ENCODE measurements at regions not wholly inside any gene's neighbourhood (a gene's known extent, or its start where the extent isn't known, plus 50 kb on each side); places are given as distances from the start of the nearest gene placed in this dataset.

DNA sequence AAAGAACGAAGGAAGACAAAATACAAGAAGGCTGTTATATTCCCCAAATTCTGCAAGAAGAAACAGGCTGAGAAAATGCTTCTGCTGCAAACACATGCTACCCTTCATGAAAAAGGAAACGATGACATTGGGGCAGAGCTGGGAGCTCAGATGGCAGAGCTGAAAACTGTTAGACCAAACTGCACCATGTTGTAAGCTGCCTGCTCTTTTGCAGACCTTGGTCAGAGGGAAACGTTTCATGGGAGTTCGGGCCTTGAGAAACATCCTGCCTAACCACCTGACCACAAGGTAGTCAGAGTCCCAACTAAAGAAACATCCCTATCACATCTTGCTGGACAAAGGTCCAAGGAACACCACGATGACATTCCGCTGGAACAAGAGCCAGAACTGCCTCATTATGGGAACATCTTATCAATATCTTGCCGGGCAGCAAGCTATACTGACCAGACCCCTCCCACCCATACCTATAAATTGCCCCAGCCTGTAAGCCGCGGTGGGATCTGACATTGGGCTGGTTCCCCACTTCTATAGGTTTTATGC is 110.7 kb upstream of the CTSC start:
- TF ChIP-seq, protein P1, sequence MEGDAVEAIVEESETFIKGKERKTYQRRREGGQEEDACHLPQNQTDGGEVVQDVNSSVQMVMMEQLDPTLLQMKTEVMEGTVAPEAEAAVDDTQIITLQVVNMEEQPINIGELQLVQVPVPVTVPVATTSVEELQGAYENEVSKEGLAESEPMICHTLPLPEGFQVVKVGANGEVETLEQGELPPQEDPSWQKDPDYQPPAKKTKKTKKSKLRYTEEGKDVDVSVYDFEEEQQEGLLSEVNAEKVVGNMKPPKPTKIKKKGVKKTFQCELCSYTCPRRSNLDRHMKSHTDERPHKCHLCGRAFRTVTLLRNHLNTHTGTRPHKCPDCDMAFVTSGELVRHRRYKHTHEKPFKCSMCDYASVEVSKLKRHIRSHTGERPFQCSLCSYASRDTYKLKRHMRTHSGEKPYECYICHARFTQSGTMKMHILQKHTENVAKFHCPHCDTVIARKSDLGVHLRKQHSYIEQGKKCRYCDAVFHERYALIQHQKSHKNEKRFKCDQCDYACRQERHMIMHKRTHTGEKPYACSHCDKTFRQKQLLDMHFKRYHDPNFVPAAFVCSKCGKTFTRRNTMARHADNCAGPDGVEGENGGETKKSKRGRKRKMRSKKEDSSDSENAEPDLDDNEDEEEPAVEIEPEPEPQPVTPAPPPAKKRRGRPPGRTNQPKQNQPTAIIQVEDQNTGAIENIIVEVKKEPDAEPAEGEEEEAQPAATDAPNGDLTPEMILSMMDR (IDR thresholded peaks at IDR 0.05), result no peak
- TF ChIP-seq EP300 (IDR thresholded peaks at IDR 0.05) (no peak), POLR2A (IDR thresholded peaks at IDR 0.05; ENCODE audit: low read depth) (no peak), POLR2AphosphoS5 (IDR thresholded peaks at IDR 0.05) (no peak)
- no peak for DNase-seq (ENCODE audit: extremely low spot score)
- intact Hi-C loops (cut with DNase I), result no loop called here
- Histone ChIP-seq H3K4me1 (no peaks in the 10 kb centered on the region), H3K9me3 (no peaks in the 10 kb centered on the region), H3K27me3 (no peaks in the 10 kb centered on the region), H3K4me3 (no peak overlapping the region), H3K36me3 (no peaks in the 10 kb centered on the region), H3K27ac (replicated peaks in 1 of 4) (no peak overlapping the region)
- WGBS, result 87% methylated on average over 9 of the region's 9 CpGs

DNA sequence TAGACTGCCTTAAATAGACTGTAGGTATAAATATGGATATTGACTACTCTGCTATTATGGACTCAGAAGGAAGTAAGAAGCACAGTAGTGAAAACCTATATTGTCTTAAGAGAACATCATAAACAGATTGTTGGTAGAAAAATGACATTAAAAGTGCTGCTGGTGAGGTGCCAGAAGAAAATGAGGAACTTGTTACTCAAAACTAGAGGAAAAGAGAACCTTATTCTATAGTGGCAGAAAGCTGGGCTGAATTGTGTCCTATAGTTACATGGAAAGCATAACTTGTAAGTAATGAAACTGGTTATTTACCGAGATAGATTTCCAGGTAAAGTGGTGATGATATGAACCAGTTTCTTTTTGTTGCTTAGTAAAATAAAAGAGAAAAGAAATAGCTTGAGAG is 109.7 kb upstream of the CTSC start:
- Histone ChIP-seq H3K4me1 (no peaks in the 10 kb centered on the region), H3K9me3 (no peaks in the 10 kb centered on the region), H3K27me3 (no peaks in the 10 kb centered on the region), H3K27ac (replicated peaks in 1 of 4) (no peak overlapping the region), H3K4me3 (no peak overlapping the region), H3K36me3 (no peaks in the 10 kb centered on the region)
- intact Hi-C loops (cut with DNase I), result no loop called here
- TF ChIP-seq EP300 (IDR thresholded peaks at IDR 0.05) (no peak), POLR2AphosphoS5 (IDR thresholded peaks at IDR 0.05) (no peak), POLR2A (IDR thresholded peaks at IDR 0.05; ENCODE audit: low read depth) (no peak)
- TF ChIP-seq, protein P1 (IDR thresholded peaks at IDR 0.05), result no peak
- DNase-seq (ENCODE audit: extremely low spot score), result no peak
- WGBS, result 71% methylated on average over 1 of the region's 1 CpG

DNA sequence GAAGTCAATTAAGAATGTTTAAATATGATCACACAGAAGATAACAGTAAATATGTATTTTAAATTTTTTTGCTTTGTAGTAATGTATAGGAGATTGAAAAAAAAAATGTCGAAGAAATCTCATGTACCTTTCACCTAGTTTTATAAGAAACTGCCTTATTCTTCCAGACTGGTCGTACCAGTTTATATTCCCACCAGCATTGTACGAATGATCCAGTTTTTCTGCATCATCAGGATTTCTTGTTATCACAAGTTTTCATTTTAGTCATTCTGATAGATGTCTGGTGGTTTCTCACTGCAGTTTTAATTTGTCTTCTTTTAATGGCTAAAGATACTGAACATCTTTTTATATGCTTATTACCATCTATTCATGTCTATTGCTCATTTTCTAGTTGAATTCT is 101.8 kb upstream of the CTSC start:
- TF ChIP-seq, protein P1 (IDR thresholded peaks at IDR 0.05), result no peak
- no peak overlapping the region for H3K27ac ChIP-seq (replicated peaks in 1 of 4)
- no peaks in the 10 kb centered on the region for H3K9me3 ChIP-seq
- intact Hi-C loops (cut with DNase I), result no loop called here
- no peaks in the 10 kb centered on the region for H3K27me3 ChIP-seq
- H3K36me3 ChIP-seq, result no peaks in the 10 kb centered on the region
- no peak overlapping the region for H3K4me3 ChIP-seq
- no peak for DNase-seq (ENCODE audit: extremely low spot score)
- 93% methylated on average over 3 of the region's 3 CpGs for WGBS
- H3K4me1 ChIP-seq, result no peaks in the 10 kb centered on the region

DNA sequence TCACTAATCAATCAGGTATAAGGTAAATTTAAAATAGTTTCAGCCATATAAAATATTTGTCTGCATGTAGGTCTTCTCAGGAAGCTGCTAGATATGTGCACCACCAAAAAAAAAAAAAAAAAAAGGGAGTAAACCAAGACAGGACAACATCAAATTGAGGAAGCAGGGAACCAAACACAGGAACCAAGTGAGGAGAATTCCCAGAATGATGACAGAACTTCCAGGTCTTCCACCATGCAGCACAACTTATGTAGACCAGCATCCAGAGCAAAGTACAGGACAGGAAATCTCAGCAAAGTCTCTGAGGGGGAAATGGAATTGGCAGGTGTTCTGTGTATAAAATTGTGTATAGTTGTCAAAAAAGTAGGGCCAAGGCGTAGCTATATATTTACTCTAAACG is 101.2 kb upstream of the CTSC start:
- no peak overlapping the region for H3K4me3 ChIP-seq
- H3K27ac ChIP-seq (replicated peaks in 1 of 4), result no peak overlapping the region
- 34% methylated on average over 2 of the region's 2 CpGs for WGBS
- intact Hi-C loops (cut with DNase I), result no loop called here
- no peaks in the 10 kb centered on the region for H3K36me3 ChIP-seq
- no peaks in the 10 kb centered on the region for H3K27me3 ChIP-seq
- TF ChIP-seq, protein P1 (IDR thresholded peaks at IDR 0.05), result no peak
- TF ChIP-seq POLR2AphosphoS5 (IDR thresholded peaks at IDR 0.05), result no peak
- no peak for TF ChIP-seq EP300 (IDR thresholded peaks at IDR 0.05)
- no peak for TF ChIP-seq POLR2A (IDR thresholded peaks at IDR 0.05; ENCODE audit: low read depth)
- no peak for DNase-seq (ENCODE audit: extremely low spot score)
- no peaks in the 10 kb centered on the region for H3K4me1 ChIP-seq
- no peaks in the 10 kb centered on the region for H3K9me3 ChIP-seq

DNA sequence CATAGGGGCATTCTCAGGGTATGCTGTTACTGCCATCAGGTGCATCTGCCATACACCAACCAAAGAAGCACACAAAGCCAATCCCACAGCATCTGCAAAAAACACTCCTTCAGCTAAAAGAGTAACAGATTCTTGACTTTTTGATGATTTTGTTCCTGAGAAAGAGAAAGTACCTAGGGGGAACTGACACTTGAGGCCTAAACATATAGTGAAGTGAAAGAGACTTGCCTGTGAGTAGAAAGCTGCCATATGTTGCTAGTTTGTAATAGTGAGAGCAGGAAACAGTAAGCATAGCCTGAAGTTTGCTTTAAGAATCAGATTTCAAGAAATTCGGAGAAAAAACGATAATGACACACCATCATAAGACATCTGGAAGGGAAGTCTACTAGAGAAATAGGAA is 97.9 kb upstream of the CTSC start:
- no peaks in the 10 kb centered on the region for H3K9me3 ChIP-seq
- H3K27ac ChIP-seq (replicated peaks in 1 of 4), result no peak overlapping the region
- TF ChIP-seq, protein P1 (IDR thresholded peaks at IDR 0.05), result no peak
- no peak for TF ChIP-seq POLR2A (IDR thresholded peaks at IDR 0.05; ENCODE audit: low read depth)
- no peak overlapping the region for H3K4me3 ChIP-seq
- intact Hi-C loops (cut with DNase I), result no loop called here
- no peak for DNase-seq (ENCODE audit: extremely low spot score)
- no peaks in the 10 kb centered on the region for H3K27me3 ChIP-seq
- no peaks in the 10 kb centered on the region for H3K36me3 ChIP-seq
- WGBS, result 66% methylated on average over 2 of the region's 2 CpGs
- no peaks in the 10 kb centered on the region for H3K4me1 ChIP-seq

Data from esophagus muscularis mucosa (tissue), 4 donors.